ENCODE measurements at regions not wholly inside any gene's neighbourhood (a gene's known extent, or its start where the extent isn't known, plus 50 kb on each side); places are given as distances from the start of the nearest gene placed in this dataset.

DNA sequence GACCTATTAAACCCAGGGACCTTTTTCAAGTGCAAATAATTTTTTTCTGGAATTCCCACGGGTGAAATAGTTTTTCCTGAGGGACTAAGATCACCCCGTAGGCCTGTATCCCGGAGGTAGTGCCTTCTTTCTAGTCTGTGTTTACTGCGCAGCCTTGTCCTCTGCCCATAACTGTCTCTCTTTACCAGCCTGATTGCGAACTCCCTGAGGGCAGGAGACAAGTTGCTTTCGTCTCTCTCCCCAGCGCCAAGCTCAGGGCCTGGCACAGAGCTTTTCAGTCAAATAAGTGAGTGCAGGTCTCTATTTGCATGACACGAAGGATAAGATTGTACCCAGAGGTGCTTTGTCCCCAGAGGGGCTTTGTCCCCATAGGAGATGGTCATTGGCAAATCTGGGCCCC is 123.9 kb downstream of the DDX1 start:
- no peak for TF ChIP-seq EZH2 (IDR thresholded peaks at IDR 0.05; ENCODE audit: low read depth, unreplicated experiment)
- TF ChIP-seq, protein P1, sequence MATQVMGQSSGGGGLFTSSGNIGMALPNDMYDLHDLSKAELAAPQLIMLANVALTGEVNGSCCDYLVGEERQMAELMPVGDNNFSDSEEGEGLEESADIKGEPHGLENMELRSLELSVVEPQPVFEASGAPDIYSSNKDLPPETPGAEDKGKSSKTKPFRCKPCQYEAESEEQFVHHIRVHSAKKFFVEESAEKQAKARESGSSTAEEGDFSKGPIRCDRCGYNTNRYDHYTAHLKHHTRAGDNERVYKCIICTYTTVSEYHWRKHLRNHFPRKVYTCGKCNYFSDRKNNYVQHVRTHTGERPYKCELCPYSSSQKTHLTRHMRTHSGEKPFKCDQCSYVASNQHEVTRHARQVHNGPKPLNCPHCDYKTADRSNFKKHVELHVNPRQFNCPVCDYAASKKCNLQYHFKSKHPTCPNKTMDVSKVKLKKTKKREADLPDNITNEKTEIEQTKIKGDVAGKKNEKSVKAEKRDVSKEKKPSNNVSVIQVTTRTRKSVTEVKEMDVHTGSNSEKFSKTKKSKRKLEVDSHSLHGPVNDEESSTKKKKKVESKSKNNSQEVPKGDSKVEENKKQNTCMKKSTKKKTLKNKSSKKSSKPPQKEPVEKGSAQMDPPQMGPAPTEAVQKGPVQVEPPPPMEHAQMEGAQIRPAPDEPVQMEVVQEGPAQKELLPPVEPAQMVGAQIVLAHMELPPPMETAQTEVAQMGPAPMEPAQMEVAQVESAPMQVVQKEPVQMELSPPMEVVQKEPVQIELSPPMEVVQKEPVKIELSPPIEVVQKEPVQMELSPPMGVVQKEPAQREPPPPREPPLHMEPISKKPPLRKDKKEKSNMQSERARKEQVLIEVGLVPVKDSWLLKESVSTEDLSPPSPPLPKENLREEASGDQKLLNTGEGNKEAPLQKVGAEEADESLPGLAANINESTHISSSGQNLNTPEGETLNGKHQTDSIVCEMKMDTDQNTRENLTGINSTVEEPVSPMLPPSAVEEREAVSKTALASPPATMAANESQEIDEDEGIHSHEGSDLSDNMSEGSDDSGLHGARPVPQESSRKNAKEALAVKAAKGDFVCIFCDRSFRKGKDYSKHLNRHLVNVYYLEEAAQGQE (IDR thresholded peaks at IDR 0.05; ENCODE audit: unreplicated experiment) = no peak
- no peak for TF ChIP-seq EZH2phosphoT487 (IDR thresholded peaks at IDR 0.05; ENCODE audit: unreplicated experiment)
- TF ChIP-seq, protein P2, sequence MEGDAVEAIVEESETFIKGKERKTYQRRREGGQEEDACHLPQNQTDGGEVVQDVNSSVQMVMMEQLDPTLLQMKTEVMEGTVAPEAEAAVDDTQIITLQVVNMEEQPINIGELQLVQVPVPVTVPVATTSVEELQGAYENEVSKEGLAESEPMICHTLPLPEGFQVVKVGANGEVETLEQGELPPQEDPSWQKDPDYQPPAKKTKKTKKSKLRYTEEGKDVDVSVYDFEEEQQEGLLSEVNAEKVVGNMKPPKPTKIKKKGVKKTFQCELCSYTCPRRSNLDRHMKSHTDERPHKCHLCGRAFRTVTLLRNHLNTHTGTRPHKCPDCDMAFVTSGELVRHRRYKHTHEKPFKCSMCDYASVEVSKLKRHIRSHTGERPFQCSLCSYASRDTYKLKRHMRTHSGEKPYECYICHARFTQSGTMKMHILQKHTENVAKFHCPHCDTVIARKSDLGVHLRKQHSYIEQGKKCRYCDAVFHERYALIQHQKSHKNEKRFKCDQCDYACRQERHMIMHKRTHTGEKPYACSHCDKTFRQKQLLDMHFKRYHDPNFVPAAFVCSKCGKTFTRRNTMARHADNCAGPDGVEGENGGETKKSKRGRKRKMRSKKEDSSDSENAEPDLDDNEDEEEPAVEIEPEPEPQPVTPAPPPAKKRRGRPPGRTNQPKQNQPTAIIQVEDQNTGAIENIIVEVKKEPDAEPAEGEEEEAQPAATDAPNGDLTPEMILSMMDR (conservative IDR thresholded peaks at IDR 0.05; ENCODE audit: low read depth in 2 of 2) = no peak
- TF ChIP-seq POLR2AphosphoS5 (IDR thresholded peaks at IDR 0.05; ENCODE audit: low read depth) = no peak
- no peak for TF ChIP-seq JUNB (IDR thresholded peaks at IDR 0.05; ENCODE audit: unreplicated experiment)
- TF ChIP-seq CREB1 (CRISPR knock-in tag; IDR thresholded peaks at IDR 0.05; ENCODE audit: low read depth) = no peak
- TF ChIP-seq, protein P3, sequence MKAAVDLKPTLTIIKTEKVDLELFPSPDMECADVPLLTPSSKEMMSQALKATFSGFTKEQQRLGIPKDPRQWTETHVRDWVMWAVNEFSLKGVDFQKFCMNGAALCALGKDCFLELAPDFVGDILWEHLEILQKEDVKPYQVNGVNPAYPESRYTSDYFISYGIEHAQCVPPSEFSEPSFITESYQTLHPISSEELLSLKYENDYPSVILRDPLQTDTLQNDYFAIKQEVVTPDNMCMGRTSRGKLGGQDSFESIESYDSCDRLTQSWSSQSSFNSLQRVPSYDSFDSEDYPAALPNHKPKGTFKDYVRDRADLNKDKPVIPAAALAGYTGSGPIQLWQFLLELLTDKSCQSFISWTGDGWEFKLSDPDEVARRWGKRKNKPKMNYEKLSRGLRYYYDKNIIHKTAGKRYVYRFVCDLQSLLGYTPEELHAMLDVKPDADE (IDR thresholded peaks at IDR 0.05) = no peak

All from GM23338 (cell line).